Uterus (tissue), 2 donors: ENCODE measurements at regions not wholly inside any gene's neighbourhood (a gene's known extent, or its start where the extent isn't known, plus 50 kb on each side); places are given as distances from the start of the nearest gene placed in this dataset.

Source experiments
- POLR2A ChIP-seq, 2 donors: fragments of 450-650 bp; IDR thresholded peaks; one replicate each; pipeline ENCODE4 v1.6.1; 2016; ENCODE audit warnings: antibody characterized with exemption in 2 of 2, mild to moderate bottlenecking in 1 of 2, moderate library complexity in 1 of 2
- TF ChIP-seq, protein P1 (sequence below), 4 experiments: fragments of 200-600 bp in 2 of 4; fragments of 450-650 bp in 2 of 4; sonication (generic) in 2 of 4; IDR thresholded peaks; one replicate each; pipeline ENCODE4 v1.5.1; 2016 to 2019; ENCODE audit warnings: antibody characterized with exemption in 4 of 4, mild to moderate bottlenecking in 2 of 4, moderate library complexity in 1 of 4

DNA sequence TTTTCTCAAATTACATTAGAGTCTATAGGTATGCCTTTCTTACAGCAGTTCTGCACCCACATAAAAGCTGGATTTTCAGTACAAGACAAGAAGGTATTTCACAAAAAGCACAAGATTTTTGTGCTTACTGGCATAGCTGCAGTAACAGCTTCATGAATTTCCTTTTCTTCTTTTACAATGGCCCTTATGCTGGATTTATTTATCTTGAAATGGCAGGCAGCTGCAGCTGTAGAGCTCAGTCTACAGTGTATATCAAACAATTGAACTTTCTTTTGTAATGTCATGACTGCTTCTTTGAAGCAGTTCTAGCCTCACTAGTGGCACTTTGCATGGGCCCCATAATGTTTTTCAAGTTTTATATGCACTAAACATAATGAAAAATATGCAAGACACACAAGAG, 510.2 kb downstream of the KCNT2 start:
- TF ChIP-seq, protein P1, sequence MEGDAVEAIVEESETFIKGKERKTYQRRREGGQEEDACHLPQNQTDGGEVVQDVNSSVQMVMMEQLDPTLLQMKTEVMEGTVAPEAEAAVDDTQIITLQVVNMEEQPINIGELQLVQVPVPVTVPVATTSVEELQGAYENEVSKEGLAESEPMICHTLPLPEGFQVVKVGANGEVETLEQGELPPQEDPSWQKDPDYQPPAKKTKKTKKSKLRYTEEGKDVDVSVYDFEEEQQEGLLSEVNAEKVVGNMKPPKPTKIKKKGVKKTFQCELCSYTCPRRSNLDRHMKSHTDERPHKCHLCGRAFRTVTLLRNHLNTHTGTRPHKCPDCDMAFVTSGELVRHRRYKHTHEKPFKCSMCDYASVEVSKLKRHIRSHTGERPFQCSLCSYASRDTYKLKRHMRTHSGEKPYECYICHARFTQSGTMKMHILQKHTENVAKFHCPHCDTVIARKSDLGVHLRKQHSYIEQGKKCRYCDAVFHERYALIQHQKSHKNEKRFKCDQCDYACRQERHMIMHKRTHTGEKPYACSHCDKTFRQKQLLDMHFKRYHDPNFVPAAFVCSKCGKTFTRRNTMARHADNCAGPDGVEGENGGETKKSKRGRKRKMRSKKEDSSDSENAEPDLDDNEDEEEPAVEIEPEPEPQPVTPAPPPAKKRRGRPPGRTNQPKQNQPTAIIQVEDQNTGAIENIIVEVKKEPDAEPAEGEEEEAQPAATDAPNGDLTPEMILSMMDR (IDR thresholded peaks at IDR 0.05): no peak
- no peak for TF ChIP-seq POLR2A (IDR thresholded peaks at IDR 0.05)
